Esophagus squamous epithelium (tissue), 4 donors: ENCODE measurements at regions not wholly inside any gene's neighbourhood (a gene's known extent, or its start where the extent isn't known, plus 50 kb on each side); places are given as distances from the start of the nearest gene placed in this dataset.

Source experiments
- CTCF ChIP-seq, 6 experiments: fragments of 450-650 bp in 4 of 6; fragments of 200-600 bp in 2 of 6; sonication (generic) in 2 of 6; IDR thresholded peaks; one replicate each; pipeline ENCODE4 v1.5.1; 2016 to 2019; ENCODE audit warnings: antibody characterized with exemption in 6 of 6, mild to moderate bottlenecking in 4 of 6, moderate library complexity in 4 of 6
- POLR2A ChIP-seq, 4 donors: fragments of 450-650 bp; IDR thresholded peaks; one replicate each; pipeline ENCODE4 v1.6.1; 2017; ENCODE audit warnings: antibody characterized with exemption in 4 of 4, mild to moderate bottlenecking in 4 of 4, moderate library complexity in 3 of 4

- TF ChIP-seq CTCF (IDR thresholded peaks at IDR 0.05) (no peak), POLR2A (IDR thresholded peaks at IDR 0.05) (no peak)
Observed at GRCh38 chr14:61196792-61197191, 84.3 kb downstream of the TMEM30B start.
